ENCODE measurements at regions not wholly inside any gene's neighbourhood (a gene's known extent, or its start where the extent isn't known, plus 50 kb on each side); places are given as distances from the start of the nearest gene placed in this dataset.

GRCh38 chr1:169025412-169025811 lies 81.1 kb upstream of the ATP1B1 start:
- TF ChIP-seq, protein P1, sequence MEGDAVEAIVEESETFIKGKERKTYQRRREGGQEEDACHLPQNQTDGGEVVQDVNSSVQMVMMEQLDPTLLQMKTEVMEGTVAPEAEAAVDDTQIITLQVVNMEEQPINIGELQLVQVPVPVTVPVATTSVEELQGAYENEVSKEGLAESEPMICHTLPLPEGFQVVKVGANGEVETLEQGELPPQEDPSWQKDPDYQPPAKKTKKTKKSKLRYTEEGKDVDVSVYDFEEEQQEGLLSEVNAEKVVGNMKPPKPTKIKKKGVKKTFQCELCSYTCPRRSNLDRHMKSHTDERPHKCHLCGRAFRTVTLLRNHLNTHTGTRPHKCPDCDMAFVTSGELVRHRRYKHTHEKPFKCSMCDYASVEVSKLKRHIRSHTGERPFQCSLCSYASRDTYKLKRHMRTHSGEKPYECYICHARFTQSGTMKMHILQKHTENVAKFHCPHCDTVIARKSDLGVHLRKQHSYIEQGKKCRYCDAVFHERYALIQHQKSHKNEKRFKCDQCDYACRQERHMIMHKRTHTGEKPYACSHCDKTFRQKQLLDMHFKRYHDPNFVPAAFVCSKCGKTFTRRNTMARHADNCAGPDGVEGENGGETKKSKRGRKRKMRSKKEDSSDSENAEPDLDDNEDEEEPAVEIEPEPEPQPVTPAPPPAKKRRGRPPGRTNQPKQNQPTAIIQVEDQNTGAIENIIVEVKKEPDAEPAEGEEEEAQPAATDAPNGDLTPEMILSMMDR (IDR thresholded peaks at IDR 0.05; ENCODE audit: low read depth, low read length), result no peak

GRCh38 chr1:169027607-169028320 lies 78.7 kb upstream of the ATP1B1 start:
- no peak overlapping the region for H3K4me3 ChIP-seq (ENCODE audit: low read depth, low read length)
- TF ChIP-seq, protein P1 (IDR thresholded peaks at IDR 0.05; ENCODE audit: low read depth, low read length), result no peak

More at GRCh38 chr1:169025412-169025811, 81.1 kb upstream of the ATP1B1 start:
- no peak overlapping the region for H3K4me3 ChIP-seq (ENCODE audit: low read depth, low read length)

- H3K4me3 ChIP-seq (ENCODE audit: low read depth, low read length), result no peak overlapping the region
- TF ChIP-seq, protein P1 (IDR thresholded peaks at IDR 0.05; ENCODE audit: low read depth, low read length), result no peak
Measured at GRCh38 chr1:169031566-169032224, 74.8 kb upstream of the ATP1B1 start.

GRCh38 chr1:169041366-169041765 lies 65.1 kb upstream of the ATP1B1 start:
- TF ChIP-seq, protein P1 (IDR thresholded peaks at IDR 0.05; ENCODE audit: low read depth, low read length), result no peak

DNA sequence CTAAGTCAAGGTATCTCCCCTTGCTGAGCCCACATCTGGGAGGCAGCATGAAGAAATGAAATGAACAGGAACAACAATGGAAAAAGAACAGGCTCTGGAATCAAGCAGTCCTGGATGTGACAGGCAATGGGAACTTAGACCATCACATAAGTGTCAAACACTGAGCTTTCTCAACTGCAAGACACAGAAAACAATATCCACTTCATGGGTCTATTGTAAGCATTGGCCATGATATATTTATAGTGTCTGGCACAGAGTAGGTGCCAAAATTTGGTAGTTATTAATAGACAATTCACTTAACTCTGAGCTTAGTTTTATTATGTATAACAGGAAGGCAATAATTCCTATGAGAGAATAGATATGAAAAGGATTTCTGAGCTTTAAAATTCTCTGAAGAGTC lies 64.1 kb upstream of the ATP1B1 start:
- H3K4me3 ChIP-seq (ENCODE audit: low read depth, low read length), result no peak overlapping the region
- TF ChIP-seq, protein P1 (IDR thresholded peaks at IDR 0.05; ENCODE audit: low read depth, low read length), result no peak

More at GRCh38 chr1:169041366-169041765, 65.1 kb upstream of the ATP1B1 start:
- H3K4me3 ChIP-seq (ENCODE audit: low read depth, low read length), result no peak overlapping the region

DNA sequence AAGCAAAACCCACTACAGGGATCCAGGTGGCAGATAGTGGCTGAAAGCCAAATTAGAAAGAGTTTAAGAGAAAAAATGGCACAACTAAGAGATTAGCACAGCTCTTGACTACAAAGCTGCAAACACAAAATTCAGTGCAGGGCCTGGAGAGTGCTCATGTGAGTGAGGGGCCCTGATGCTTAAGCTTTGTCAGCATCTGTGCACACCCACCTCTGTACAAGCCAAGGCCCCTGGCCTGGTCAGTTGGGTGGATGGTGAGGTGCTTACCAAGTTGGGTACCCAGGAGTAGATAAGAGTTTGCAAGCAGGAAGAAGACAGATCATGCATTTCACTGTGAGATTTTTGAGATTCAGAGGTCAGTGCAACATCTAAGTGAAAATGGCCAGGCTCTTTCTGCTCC lies 62.7 kb upstream of the ATP1B1 start:
- TF ChIP-seq, protein P1 (IDR thresholded peaks at IDR 0.05; ENCODE audit: low read depth, low read length), result no peak
- no peak overlapping the region for H3K4me3 ChIP-seq (ENCODE audit: low read depth, low read length)

DNA sequence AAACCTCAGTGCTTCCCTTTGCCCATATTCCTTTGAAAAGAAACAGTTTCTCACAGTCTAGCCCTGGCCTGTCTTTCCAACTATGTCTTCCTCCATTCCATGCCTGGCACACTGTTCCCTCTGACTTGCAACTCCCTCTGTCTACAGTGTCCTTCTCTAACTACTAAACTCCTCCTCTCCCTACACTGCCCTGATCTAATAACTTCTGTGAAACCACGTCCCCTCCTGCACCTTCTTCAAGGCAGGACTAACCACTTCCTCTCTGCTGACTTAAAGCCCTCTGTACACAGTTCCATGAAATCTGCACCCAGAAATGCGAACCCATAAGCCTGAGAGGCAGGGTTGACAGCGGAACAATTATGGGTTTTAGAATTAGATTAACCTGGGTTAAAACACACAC lies 62.2 kb upstream of the ATP1B1 start:
- TF ChIP-seq, protein P1 (IDR thresholded peaks at IDR 0.05; ENCODE audit: low read depth, low read length), result no peak
- H3K4me3 ChIP-seq (ENCODE audit: low read depth, low read length), result no peak overlapping the region

Measured in WI38 (cell line).